HepG2 (cell line): ENCODE measurements at regions not wholly inside any gene's neighbourhood (a gene's known extent, or its start where the extent isn't known, plus 50 kb on each side); places are given as distances from the start of the nearest gene placed in this dataset.
A peak's percentile ranks its signal among the peaks of the same experiment; 100 is the strongest.

Experiments used
- CREM ChIP-seq, 2 experiments: sonication (generic) in 1 of 2; formaldehyde crosslinking in 1 of 2; IDR thresholded peaks; 2 replicates each; pipeline versions ENCODE4 v1.4.0 to v1.6.1; 2016 to 2020; ENCODE audit warnings: antibody characterized with exemption in 1 of 2, mild to moderate bottlenecking in 1 of 2, missing genetic modification reagents in 1 of 2
- ESRRA ChIP-seq: sonication (generic); formaldehyde crosslinking; IDR thresholded peaks from 2 replicates; pipeline ENCODE4 v1.5.1; 2020; ENCODE audit warnings: mild to moderate bottlenecking, low read depth, missing genetic modification reagents
- FOSL2 ChIP-seq: sonication (generic); formaldehyde crosslinking; IDR thresholded peaks from 2 replicates; pipeline ENCODE4 v1.4.0; 2020; ENCODE audit warnings: missing genetic modification reagents
- FOXA3 ChIP-seq: IDR thresholded peaks from 2 replicates; pipeline ENCODE4 v1.6.1; 2016; ENCODE audit warnings: missing genetic modification reagents, missing compliant biosample characterization
- HNRNPL ChIP-seq: fragments of 200-400 bp; formaldehyde crosslinking; IDR thresholded peaks from 2 replicates; pipeline ENCODE4 v1.6.1; 2017; ENCODE audit warnings: mild to moderate bottlenecking, low read depth, low read length
- IKZF5 ChIP-seq: IDR thresholded peaks from 2 replicates; pipeline ENCODE4 v1.6.1; 2018; ENCODE audit warnings: missing genetic modification reagents, mild to moderate bottlenecking, missing compliant biosample characterization
- KDM1A ChIP-seq: IDR thresholded peaks from 2 replicates; pipeline ENCODE4 v1.6.1; 2016; ENCODE audit warnings: missing compliant biosample characterization
- KDM3A ChIP-seq: IDR thresholded peaks from 2 replicates; pipeline ENCODE4 v1.6.1; 2018; ENCODE audit warnings: low read depth, missing compliant biosample characterization
- MAFF ChIP-seq: IDR thresholded peaks from 2 replicates; pipeline ENCODE4 v1.6.1; 2011; ENCODE audit warnings: low read depth, low read length, improper control_type of control experiment
- MXD4 ChIP-seq: IDR thresholded peaks from 2 replicates; pipeline ENCODE4 v1.6.1; 2016; ENCODE audit warnings: mild to moderate bottlenecking, missing biosample characterization, missing genetic modification reagents
- PHF21A ChIP-seq: sonication (generic); formaldehyde crosslinking; IDR thresholded peaks from 2 replicates; pipeline ENCODE4 v1.5.0; 2020; ENCODE audit warnings: mild to moderate bottlenecking, missing genetic modification reagents
- RARA ChIP-seq: IDR thresholded peaks from 2 replicates; pipeline ENCODE4 v1.6.1; 2016; ENCODE audit warnings: missing genetic modification reagents, missing compliant biosample characterization
- STAG1 ChIP-seq: sonication (generic); formaldehyde crosslinking; IDR thresholded peaks from 2 replicates; pipeline ENCODE4 v1.4.0; 2020; ENCODE audit warnings: missing genetic modification reagents
- TARDBP ChIP-seq: sonication (generic); formaldehyde crosslinking; IDR thresholded peaks from 2 replicates; pipeline ENCODE4 v1.8.0; 2022; ENCODE audit warnings: mild to moderate bottlenecking, missing genetic modification reagents
- TFDP2 ChIP-seq: sonication (generic); formaldehyde crosslinking; IDR thresholded peaks from 2 replicates; pipeline ENCODE4 v1.4.0; 2020; ENCODE audit warnings: missing genetic modification reagents
- THAP11 ChIP-seq: IDR thresholded peaks from 2 replicates; pipeline ENCODE4 v1.6.1; 2016; ENCODE audit warnings: missing biosample characterization, missing genetic modification reagents
- ZNF281 ChIP-seq: sonication (generic); formaldehyde crosslinking; IDR thresholded peaks from 2 replicates; pipeline ENCODE4 v1.4.0; 2020; ENCODE audit warnings: missing genetic modification reagents, borderline replicate concordance
- ZNF414 ChIP-seq: sonication (generic); formaldehyde crosslinking; IDR thresholded peaks from 2 replicates; pipeline ENCODE4 v1.5.0; 2020; ENCODE audit warnings: missing genetic modification reagents
- ZNF512B ChIP-seq: sonication (generic); formaldehyde crosslinking; IDR thresholded peaks from 2 replicates; pipeline ENCODE4 v1.5.1; 2020; ENCODE audit warnings: missing genetic modification reagents, mild to moderate bottlenecking, borderline replicate concordance
- ZNF614 ChIP-seq: IDR thresholded peaks from 2 replicates; pipeline ENCODE4 v1.6.1; 2018; ENCODE audit warnings: missing biosample characterization, missing genetic modification reagents, inconsistent platforms, borderline replicate concordance
- ZNF720 ChIP-seq: sonication (generic); formaldehyde crosslinking; IDR thresholded peaks from 2 replicates; pipeline ENCODE4 v1.4.0; 2020; ENCODE audit warnings: missing genetic modification reagents

- TF ChIP-seq IKZF5, result peak; percentile 70
- peak; percentile 78 for TF ChIP-seq PHF21A
- TF ChIP-seq ZNF614 (CRISPR knock-in tag), result peak; percentile 87
- peak; percentile 20; the same call in 1 of the 2 replicates for TF ChIP-seq THAP11 (CRISPR knock-in tag)
- TF ChIP-seq TFDP2 (CRISPR knock-in tag), result no peak
- peak; percentile 98 for TF ChIP-seq RARA (CRISPR knock-in tag)
- peak; percentile 88 for TF ChIP-seq FOXA3 (CRISPR knock-in tag)
- peak; percentile 87 for TF ChIP-seq FOSL2 (CRISPR knock-in tag)
- 0 out of 2 replicates have a peak, but pooled peaks have one; percentile 8 for TF ChIP-seq MXD4 (CRISPR knock-in tag)
- peak; percentile 61; the same call in 1 of the 2 replicates for TF ChIP-seq KDM1A
- TF ChIP-seq CREM (IDR thresholded peaks at IDR 0.05), result peak; percentile 82; the same call in 1 of the 2 replicates
- TF ChIP-seq CREM (CRISPR knock-in tag; IDR thresholded peaks at IDR 0.05), result no peak
- no peak for TF ChIP-seq KDM3A (CRISPR knock-in tag)
- TF ChIP-seq STAG1, result peak; percentile 21
- peak; percentile 84 for TF ChIP-seq ZNF281
- TF ChIP-seq ESRRA (CRISPR knock-in tag), result peak; percentile 38; the same call in 1 of the 2 replicates
- no peak for TF ChIP-seq ZNF414
- TF ChIP-seq ZNF512B (CRISPR knock-in tag), result no peak
- no peak for TF ChIP-seq HNRNPL
- peak; percentile 92 for TF ChIP-seq TARDBP (CRISPR knock-in tag)
- TF ChIP-seq MAFF, result peak; percentile 29
- TF ChIP-seq ZNF720 (CRISPR knock-in tag), result no peak
Observed at GRCh38 chr3:30492322-30493192, 113.8 kb upstream of the TGFBR2 start (continued).
